HT1080 (cell line): ENCODE measurements at regions not wholly inside any gene's neighbourhood (a gene's known extent, or its start where the extent isn't known, plus 50 kb on each side); places are given as distances from the start of the nearest gene placed in this dataset.
"Not testable (repeated sequence)": the region's sequence is repeated elsewhere in the genome, so short reads cannot be mapped to it uniquely, and the experiment has no call there.

ENCODE experiments used
- DNase-seq: peaks from one replicate; pipeline ENCODE4 v3.0.0-alpha.2; 2015; ENCODE audit warnings: low read depth

DNA sequence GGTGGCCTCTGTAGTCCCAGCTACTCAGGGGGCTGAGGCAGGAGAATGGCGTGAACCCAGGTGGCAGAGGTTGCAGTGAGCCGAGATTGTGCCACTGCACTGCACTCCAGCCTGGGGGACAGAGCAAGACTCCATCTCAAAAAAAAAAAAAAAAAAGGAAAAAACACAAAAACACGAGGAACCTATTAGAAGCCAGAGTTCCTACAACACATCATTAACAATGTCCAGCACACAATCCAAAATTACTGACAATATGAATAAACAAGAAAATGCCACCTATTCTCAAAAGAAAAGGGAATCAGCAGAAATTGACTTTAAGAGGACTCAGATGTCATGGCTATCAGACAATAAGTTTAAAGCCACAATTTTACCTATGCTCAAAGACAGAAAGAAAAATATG is 57.3 kb upstream of the HS3ST3A1 start:
- DNase-seq = not testable (repeated sequence)

DNA sequence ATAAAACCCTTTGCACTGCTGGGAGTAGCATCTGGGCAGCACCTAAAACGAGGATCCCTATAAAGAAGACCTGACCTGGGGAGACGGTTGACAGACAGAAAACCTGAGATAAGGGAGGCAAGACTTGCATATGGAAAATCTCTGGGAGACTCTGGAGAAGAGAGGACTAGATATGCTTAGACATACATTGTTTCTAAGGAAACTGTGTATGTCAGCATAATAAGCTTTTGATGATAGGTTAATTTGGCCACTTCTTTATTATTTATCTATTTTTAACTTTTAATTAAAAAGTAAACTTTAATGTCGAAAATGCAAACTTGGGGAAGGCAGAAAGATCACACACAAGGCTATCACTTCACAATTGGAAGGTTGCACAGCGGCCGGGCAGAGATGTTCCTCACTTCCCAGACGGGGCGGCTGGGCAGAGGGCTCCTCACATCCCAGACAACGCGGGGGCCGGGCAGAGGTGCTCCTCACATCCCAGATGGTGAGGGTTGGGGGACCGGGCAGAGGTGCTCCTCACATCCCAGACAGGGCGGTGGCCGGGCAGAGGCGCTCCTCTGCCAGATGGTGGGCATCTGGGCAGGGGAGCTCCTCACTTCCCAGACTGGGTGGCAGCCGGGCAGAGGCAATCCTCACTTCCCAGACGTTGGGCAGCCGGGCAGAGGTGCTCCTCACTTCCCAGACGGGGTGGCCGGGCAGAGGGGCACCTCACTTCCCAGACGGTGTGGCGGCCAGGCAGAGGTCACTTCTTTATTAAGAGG is 64.3 kb upstream of the HS3ST3A1 start:
- no peak for DNase-seq

DNA sequence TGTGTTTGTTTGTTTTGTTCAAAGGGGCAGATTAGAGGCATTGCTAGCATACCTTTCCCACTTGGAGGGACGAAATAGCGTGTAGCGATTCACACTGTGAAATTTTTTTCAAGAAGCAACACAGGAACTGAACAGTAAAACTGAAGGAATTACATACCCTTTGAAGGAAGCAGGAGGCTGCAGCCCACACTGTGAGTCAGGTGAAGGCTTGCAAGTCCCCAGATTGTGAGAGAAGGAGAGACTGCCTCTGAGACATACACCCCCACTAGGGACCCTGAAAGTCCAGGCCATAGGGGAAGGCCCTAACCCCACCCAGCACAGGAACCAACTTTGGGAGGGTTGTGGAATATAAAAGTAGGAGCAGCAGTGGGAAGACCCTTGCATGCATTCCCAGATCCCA is 69.6 kb upstream of the HS3ST3A1 start:
- DNase-seq = peak; percentile 88

DNA sequence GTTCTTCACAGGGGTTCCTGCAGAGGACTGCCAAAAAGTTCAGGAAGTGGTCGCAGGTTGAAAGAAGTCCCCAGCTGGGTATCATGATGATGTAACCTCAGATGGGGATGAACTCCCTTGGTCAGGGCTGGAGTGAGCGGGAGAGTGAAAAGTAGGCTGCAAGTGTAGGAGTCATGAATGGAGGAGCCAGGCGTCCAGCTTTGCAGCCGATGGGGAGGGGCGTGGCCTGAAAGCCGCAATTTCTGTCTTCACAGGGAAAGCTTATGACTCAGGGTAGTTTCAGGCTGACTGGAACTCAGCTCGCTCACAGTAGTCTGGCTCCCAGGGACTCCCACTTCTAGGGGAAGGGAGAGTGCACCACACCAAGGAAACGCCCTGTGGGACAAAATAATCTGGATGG is 70.0 kb upstream of the HS3ST3A1 start:
- DNase-seq = peak; percentile 95

DNA sequence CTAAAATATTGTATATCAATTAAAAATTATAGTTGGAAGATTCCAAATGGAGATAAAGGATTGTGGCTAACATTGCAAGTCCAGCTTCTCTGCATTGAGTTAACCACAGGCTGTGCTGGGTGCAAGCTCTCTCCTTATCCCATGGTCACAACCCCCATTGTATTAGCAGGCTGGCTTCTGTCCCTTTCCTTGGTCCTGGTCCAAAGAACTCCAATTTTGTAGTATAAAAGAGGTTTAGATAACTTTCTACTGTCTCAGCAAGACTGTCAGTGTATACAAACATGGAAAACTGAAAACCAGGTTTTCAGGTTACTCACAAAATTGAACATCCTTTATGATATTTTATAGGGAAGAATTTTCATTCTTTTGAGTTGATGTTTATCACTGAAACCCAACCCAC is 76.6 kb upstream of the HS3ST3A1 start:
- no peak for DNase-seq

DNA sequence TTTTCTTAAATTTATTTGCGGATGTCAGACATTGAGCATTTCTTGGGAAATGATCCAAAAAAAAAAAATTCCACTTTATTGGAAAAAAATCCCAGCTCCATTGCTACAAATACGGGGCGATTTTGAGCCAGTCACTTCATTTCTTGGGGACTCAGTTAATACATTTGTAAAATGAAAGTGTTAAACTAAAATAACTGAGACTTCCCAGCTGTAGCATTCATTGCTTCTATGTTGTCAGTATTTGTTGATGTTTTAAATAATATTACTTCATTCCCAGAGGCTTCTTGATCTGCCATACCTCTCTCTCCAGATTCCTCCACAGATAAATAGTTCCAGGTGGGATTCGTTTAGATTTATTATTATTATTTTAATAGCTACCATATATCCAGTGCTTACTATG is 77.1 kb upstream of the HS3ST3A1 start:
- DNase-seq = no peak

DNA sequence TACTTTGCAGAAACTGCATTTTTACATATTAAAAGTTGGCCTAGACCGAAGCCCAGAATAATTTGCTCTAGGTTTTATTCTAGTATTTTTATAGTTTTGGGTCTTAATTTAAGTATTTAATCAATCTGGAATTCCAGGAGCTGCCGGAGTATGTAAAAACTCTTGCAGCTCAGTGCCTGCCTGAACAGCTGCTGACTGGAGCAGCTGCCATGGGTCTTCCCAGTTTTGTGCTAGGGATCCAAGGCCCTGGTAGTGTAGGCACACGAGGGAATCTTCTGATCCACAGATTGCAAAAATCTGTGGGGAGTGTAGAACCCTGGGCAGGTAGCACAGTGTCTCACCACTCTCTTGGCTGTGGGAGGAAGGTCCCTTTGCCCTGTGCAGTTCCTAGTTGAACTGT is 87.0 kb upstream of the HS3ST3A1 start:
- DNase-seq = no peak

DNA sequence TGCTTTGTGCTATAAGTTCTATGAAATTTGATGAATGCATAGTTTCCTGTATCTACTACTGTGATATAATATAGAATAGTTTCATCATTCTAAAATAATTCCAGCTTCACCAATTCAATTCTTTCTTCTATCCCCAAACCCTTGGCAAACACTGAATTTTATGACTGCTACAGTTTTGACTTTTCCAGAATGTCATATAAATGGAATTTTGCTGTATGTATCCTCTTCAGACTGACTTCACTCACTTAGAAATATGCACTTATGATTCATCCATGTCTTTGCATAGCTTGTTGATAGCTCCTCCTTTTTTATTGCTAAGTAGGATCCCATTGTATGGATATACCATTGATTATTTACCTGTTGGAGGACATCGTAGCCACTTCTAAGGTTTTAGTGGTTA is 89.1 kb upstream of the HS3ST3A1 start:
- no peak for DNase-seq

DNA sequence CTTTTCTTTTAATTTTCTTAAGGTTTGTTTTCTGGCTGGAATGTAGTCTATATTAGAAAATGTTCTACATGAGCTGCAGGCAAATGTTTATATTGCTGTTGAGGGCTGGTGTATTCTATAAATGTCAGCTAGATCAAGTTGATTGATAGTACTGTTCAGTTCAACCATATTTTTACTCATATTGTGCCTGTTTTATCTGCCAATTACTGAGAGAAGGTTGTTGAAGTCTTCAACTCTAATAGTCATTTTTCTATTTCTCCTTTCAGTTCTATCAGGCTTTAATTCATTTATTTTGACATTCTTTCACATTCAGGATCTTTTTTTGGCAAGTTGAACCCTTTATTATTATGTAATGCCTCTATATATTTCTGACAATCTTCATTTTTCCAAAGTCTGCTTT is 93.2 kb upstream of the HS3ST3A1 start:
- no peak for DNase-seq

DNA sequence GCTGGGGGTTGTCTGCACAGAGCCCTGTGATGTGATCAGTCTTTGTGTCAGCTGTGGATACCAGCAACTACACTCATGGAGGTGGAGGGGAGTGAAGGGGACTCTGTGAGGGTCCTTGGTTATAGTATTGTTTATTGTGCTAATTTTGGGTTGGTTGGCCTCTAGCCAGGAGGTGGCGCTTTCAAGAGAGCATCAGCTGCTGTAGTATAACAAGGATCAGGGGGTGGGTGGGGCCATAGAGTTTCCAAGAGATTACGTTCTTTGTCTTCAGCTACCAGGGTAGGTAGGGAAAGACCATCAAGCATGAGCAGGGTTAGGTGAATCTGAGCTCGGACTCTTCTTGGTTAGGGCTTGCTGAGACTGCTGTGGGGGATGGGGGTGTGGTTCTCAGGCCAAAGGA is 97.1 kb upstream of the HS3ST3A1 start:
- DNase-seq = no peak

DNA sequence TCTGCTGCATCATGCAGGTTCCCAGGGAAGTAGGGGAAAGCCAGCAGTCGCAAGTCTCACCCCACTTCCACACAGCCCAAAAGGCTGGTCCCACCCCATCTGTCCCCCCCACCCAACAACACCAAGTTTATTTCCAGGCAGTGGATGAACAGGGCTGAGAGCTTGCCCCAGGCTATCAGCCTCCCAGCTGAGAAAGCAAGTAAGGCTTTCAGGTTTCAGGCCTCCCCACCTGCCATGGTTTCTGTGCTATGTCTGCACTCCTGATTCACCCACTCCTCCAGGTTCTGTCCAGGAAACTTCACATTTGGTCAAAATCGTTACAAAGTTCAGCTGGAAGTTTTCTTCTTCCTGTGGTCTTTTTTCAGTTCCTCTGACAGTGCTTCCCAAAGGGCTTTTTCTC is 97.5 kb upstream of the HS3ST3A1 start:
- no peak for DNase-seq

DNA sequence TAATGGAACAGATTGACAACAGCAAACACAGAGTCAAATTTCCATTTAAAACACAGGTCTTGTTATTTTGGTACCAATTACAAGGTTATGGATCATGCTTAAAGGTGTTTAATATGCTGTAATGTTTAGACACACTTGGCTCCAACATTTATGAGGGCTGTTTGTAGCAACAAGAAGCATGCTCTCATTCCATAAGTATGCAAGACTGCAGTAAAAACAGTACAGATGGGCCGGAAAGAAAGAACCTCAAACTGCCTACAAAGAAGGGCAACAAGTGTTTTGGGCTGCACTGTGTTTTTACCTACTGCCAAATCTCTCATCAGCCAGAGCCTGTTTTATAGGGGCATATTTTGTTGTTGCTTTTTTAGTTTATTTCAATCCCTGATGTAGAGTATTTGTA is 100.5 kb upstream of the HS3ST3A1 start:
- peak; percentile 21 for DNase-seq

DNA sequence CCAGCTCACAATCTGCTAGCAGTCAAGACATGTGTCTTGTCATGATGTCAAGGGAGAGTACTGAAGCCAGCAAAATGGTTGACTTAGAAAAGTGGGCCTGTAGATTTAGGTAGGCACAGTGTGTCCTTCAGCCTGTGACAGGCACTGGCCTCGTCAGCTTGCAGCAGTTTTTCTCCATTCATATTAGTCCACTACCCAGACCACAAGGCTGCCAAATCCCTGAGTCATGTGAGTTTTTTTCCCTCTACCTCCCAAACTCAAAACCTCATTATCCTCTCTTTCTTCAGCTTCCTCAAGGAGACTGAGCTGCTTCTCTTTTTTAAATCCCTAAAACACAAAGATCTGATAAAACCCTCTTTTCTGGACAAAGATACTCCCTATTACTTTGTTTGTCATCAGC is 102.6 kb upstream of the HS3ST3A1 start:
- peak; percentile 80 for DNase-seq

DNA sequence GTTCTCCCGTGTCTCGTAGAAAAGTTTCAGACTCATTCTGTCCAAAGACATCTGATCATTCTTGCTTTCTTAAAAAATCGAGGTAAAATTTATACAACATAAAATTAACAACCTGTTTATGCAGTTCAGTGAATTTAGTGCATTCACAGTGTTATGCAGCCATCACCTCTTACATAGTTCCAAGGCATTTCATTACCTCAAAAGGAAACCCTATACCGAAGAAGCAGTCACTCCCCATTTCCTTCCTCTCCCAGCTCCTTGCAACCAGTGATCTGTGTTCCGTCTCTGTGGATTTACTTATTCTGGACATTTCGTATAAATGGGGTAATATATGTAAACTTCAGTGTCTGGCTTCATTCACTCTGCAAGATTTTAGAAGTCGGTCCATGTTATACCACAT is 103.5 kb upstream of the HS3ST3A1 start:
- no peak for DNase-seq

DNA sequence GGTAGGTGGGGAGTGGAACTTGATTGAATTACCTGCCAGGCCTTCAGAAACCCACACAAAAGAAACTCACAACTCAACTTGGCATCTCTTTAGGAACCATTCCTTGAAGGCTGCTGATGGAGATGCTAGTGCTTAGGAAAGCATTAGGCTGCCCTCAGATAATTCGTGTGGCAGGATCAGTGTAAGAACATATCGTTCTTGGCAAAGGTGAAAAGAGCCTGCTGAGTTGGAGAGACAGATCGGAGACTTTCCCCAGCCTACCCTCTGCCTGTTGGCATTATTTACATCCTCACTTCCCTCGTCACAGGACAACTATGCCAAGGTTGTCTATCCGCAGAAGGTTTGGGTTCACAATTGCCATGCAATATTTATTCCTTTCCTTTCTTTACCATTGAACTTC is 120.0 kb upstream of the HS3ST3A1 start:
- no peak for DNase-seq

DNA sequence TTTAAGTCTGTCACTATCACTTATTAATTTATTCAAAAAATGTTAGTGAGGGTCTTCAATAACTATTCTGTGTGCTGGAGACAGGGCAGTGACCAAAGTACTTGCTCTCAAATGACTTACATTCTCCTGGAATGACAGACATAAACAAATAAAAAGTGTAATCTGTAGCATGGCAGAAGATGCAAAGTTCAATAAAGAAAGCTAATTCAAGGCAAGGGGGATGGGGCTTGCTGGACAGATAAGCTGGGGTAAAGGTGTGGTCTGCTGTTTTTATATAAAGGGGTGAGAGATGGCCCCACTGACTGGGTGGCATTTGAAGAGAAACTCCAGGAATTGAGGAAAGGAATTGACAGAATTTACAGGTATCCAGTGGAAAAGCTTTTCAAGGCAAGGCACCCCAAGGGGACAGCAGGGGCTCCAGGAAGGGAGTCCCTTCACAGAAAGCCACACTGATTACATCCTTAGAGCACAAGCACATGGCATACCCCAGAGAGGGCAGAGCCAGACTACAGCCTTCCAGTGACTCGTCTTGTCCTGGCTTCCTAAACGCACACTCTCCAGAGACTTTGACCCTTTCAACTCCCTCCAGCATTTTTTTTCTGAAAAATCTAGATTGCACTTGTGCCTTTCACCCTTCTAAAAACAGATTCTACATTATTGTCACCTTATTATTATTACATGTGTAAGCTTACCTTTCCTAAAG is 123.7 kb upstream of the HS3ST3A1 start:
- DNase-seq = peak; percentile 73

DNA sequence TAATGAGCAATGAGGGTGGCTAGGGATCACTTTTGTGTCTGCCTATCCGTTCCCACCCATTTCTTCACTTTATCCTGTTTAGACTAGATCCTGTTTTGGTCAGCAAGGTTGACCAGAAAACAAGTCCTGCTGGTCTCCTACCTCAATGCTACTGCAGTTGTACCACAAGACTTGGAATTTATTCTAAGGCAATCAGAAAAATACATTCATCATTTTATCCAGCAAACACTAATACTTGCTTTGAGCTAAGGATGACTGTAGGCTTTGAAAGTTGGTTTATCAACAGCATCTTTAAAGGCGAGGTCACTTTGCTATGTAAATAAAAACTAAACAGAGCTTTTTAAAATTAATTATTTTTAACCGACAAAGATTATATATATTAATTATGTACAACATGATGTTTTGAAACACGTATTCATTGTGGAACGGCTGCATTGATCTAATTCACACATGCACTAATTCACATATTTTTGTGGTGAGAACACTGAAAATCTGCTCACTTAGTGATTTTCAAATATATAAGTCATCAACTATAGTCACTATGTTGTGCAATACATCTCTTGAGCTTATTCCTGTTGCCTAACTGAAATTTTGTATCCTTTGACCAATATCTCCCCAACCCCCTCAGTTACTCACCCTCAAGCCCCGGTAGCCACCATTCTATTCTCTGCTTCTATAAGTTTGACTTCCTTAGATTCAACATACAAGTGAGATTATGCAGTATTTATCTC is 125.9 kb upstream of the HS3ST3A1 start:
- peak; percentile 90 for DNase-seq

DNA sequence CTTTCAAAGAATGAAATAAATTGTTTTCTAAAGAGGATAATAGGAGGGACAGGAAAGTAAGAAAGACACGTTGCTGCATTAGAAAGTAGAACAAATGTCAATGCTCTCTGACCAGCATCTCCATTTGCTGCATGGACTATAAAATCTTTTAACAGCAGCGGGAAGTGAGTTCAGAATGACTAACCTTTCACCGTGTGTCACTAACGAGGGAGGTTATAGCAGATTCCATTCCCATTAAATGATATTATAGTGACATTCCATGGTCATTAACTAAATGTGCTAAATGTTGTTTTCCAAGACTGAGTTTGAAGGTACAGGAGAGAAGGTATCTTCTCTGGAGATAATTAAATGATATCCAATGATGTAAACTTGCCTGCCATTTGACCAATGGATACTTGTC is 127.1 kb upstream of the HS3ST3A1 start:
- DNase-seq = peak; percentile 85

DNA sequence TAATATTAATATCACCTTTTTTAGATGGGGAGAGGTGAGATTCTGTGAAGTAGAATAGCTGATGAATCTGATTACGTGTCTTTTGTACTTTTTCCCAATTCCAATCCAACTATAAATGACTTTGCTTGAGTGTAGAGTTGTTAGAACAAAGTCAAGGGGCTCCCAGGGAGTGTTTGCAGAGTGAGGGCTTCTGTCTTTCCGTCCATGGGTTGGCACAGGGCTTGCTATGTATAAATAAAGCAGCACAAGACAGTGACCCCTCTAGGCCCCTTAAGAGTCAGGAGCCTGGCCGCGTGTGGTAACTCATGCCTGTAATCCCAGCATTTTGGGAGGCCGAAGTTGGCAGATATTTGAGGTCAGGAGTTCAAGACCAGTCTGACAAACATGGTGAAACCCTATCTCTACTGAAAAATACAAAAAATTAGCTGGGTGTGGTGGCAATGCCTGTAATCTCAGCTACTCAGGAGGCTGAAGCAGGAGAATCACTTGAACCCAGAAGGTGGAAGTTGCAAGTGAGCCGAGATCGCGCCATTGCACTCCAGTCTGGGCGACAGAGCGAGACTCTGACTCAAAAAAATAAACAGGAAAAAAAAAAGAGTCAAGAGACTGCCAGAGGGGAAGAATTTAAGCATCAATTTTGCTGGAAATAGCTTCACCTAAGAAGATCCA is 127.9 kb upstream of the HS3ST3A1 start:
- DNase-seq = no peak

DNA sequence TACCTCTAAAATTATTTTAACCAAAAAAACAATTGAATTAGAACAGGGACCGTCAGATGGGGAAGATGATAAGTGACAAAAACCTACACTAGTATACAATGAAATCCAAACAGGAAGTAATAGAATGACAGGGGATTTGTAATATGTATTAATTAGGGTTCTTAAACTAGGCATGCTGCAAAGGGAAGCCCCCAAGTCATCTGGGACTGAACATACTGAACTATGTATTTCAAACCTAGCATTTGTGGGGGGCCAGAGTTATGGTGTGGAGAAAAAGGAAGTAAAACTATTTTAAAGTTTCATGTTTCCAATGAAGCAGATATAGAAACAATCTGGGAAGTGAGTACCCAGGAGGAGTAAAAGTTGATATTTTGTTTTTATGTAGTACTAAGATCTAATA is 133.2 kb upstream of the HS3ST3A1 start:
- DNase-seq = no peak

DNA sequence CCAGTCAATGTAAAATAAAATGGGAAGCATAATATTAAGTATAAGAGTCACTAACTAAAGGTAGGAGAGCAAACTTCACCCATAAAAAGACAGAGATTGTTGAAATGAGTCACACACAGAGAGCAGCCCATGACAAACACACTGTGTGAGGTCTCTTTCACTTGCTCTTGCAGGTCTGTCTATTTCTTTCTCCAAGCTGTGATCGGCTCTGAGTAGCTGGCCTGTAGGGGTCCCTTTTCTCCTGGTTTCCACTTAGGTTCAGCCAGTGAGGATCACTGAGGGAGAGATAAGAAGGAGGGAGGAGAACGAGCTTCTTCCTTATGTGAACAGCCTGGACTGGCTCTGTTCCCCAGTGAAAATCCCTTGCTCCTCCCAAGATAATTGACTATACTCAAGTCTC is 133.7 kb upstream of the HS3ST3A1 start:
- peak; percentile 52 for DNase-seq

DNA sequence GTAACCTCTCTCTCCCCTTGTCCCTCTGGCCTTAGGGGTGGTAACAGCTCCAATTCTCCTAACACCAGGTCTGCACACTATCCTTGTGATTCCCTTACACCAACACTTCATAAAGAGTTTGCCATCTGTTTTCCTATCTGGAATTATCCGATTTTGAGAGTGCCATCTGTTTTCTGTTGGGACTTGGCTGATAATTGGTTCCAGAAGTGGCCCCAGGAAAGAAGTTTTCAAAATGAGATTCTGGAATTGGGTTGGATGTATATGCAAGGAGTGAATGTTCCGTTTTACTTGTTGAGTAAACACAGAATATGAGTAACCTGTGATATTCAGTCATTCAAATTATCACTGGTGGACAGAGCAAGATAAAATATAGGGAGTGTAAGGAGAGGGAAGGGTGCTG is 134.1 kb upstream of the HS3ST3A1 start:
- no peak for DNase-seq
